ENCODE measurements at regions not wholly inside any gene's neighbourhood (a gene's known extent, or its start where the extent isn't known, plus 50 kb on each side); places are given as distances from the start of the nearest gene placed in this dataset.

GRCh38 chr12:116469344-116469743, 89.8 kb upstream of the MAP1LC3B2 start:
- TF ChIP-seq, protein P1, sequence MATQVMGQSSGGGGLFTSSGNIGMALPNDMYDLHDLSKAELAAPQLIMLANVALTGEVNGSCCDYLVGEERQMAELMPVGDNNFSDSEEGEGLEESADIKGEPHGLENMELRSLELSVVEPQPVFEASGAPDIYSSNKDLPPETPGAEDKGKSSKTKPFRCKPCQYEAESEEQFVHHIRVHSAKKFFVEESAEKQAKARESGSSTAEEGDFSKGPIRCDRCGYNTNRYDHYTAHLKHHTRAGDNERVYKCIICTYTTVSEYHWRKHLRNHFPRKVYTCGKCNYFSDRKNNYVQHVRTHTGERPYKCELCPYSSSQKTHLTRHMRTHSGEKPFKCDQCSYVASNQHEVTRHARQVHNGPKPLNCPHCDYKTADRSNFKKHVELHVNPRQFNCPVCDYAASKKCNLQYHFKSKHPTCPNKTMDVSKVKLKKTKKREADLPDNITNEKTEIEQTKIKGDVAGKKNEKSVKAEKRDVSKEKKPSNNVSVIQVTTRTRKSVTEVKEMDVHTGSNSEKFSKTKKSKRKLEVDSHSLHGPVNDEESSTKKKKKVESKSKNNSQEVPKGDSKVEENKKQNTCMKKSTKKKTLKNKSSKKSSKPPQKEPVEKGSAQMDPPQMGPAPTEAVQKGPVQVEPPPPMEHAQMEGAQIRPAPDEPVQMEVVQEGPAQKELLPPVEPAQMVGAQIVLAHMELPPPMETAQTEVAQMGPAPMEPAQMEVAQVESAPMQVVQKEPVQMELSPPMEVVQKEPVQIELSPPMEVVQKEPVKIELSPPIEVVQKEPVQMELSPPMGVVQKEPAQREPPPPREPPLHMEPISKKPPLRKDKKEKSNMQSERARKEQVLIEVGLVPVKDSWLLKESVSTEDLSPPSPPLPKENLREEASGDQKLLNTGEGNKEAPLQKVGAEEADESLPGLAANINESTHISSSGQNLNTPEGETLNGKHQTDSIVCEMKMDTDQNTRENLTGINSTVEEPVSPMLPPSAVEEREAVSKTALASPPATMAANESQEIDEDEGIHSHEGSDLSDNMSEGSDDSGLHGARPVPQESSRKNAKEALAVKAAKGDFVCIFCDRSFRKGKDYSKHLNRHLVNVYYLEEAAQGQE (IDR thresholded peaks at IDR 0.05; ENCODE audit: insufficient read depth in 1 of 2, low read depth in 2 of 2, low read length in 2 of 2): no peak
- TF ChIP-seq FOXP2 (optimal IDR thresholded peaks at IDR 0.05; ENCODE audit: borderline replicate concordance, extremely low read depth, extremely low read length, insufficient read depth) (no peak), POLR2AphosphoS5 (IDR thresholded peaks at IDR 0.05; ENCODE audit: low read depth, low read length) (no peak), SIN3A (IDR thresholded peaks at IDR 0.05; ENCODE audit: borderline replicate concordance, insufficient read depth, low read length) (no peak), TAF1 (IDR thresholded peaks at IDR 0.05; ENCODE audit: borderline replicate concordance, insufficient read depth, low read length) (no peak)

DNA sequence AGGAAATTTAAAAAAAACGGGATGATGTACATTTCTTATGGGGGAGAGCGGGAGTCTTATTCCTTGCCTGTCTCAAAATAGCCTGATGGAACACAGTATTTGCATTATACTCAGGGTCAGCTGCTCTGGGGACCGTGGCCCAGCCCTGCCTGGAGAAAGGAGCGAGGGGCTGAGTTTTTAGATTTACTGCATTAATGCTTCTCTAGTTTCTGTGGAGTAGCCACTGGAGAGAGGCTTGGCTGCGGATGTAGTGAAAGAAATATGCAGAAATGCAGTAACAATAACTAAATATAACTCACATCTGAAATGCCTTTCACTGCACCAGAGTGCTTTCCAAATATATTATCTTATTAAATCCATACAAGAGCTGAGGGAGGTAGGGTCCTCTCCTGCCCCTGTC, 87.6 kb upstream of the MAP1LC3B2 start:
- no peak for TF ChIP-seq FOXP2 (optimal IDR thresholded peaks at IDR 0.05; ENCODE audit: borderline replicate concordance, extremely low read depth, extremely low read length, insufficient read depth)
- TF ChIP-seq, protein P1 (IDR thresholded peaks at IDR 0.05; ENCODE audit: insufficient read depth in 1 of 2, low read depth in 2 of 2, low read length in 2 of 2): no peak
- no peak for TF ChIP-seq POLR2AphosphoS5 (IDR thresholded peaks at IDR 0.05; ENCODE audit: low read depth, low read length)
- TF ChIP-seq TAF1 (IDR thresholded peaks at IDR 0.05; ENCODE audit: borderline replicate concordance, insufficient read depth, low read length): no peak
- no peak for TF ChIP-seq SIN3A (IDR thresholded peaks at IDR 0.05; ENCODE audit: borderline replicate concordance, insufficient read depth, low read length)

GRCh38 chr12:116472193-116472592, 87.0 kb upstream of the MAP1LC3B2 start:
- TF ChIP-seq FOXP2 (optimal IDR thresholded peaks at IDR 0.05; ENCODE audit: borderline replicate concordance, extremely low read depth, extremely low read length, insufficient read depth) (no peak), TAF1 (IDR thresholded peaks at IDR 0.05; ENCODE audit: borderline replicate concordance, insufficient read depth, low read length) (no peak), SIN3A (IDR thresholded peaks at IDR 0.05; ENCODE audit: borderline replicate concordance, insufficient read depth, low read length) (no peak), POLR2AphosphoS5 (IDR thresholded peaks at IDR 0.05; ENCODE audit: low read depth, low read length) (no peak)
- TF ChIP-seq, protein P1 (IDR thresholded peaks at IDR 0.05; ENCODE audit: insufficient read depth in 1 of 2, low read depth in 2 of 2, low read length in 2 of 2): no peak

GRCh38 chr12:116473416-116473815, 85.8 kb upstream of the MAP1LC3B2 start:
- TF ChIP-seq FOXP2 (optimal IDR thresholded peaks at IDR 0.05; ENCODE audit: borderline replicate concordance, extremely low read depth, extremely low read length, insufficient read depth) (no peak), SIN3A (IDR thresholded peaks at IDR 0.05; ENCODE audit: borderline replicate concordance, insufficient read depth, low read length) (no peak), TAF1 (IDR thresholded peaks at IDR 0.05; ENCODE audit: borderline replicate concordance, insufficient read depth, low read length) (no peak), POLR2AphosphoS5 (IDR thresholded peaks at IDR 0.05; ENCODE audit: low read depth, low read length) (no peak)
- TF ChIP-seq, protein P1 (IDR thresholded peaks at IDR 0.05; ENCODE audit: insufficient read depth in 1 of 2, low read depth in 2 of 2, low read length in 2 of 2): no peak

- TF ChIP-seq FOXP2 (optimal IDR thresholded peaks at IDR 0.05; ENCODE audit: borderline replicate concordance, extremely low read depth, extremely low read length, insufficient read depth): no peak
- TF ChIP-seq SIN3A (IDR thresholded peaks at IDR 0.05; ENCODE audit: borderline replicate concordance, insufficient read depth, low read length): no peak
- TF ChIP-seq TAF1 (IDR thresholded peaks at IDR 0.05; ENCODE audit: borderline replicate concordance, insufficient read depth, low read length): no peak
- no peak for TF ChIP-seq POLR2AphosphoS5 (IDR thresholded peaks at IDR 0.05; ENCODE audit: low read depth, low read length)
- TF ChIP-seq, protein P1 (IDR thresholded peaks at IDR 0.05; ENCODE audit: insufficient read depth in 1 of 2, low read depth in 2 of 2, low read length in 2 of 2): no peak
These were observed 84.8 kb upstream of the MAP1LC3B2 start for GRCh38 chr12:116474331-116474730.

Measured in PFSK-1 (cell line).